HCT116 (cell line): ENCODE measurements at regions not wholly inside any gene's neighbourhood (a gene's known extent, or its start where the extent isn't known, plus 50 kb on each side); places are given as distances from the start of the nearest gene placed in this dataset.

Experiments
- ATAC-seq: fragments of 200-7000 bp; cut with Tn5 transposase; 2 replicates; pipeline ENCODE4 v1.9.1; 2020; ENCODE audit warnings: mild to moderate bottlenecking, moderate library complexity
- BruUV-seq: library from RNA; stranded (reverse); fragments of 400-500 nt; replicated peaks from 2 replicates; lab custom pipeline; 2021; lab: Mats Ljungman, UMichigan
- CTCF ChIA-PET: fragments of 300-600 bp; sonication (Branson Sonifier 250); formaldehyde crosslinking; loops from one replicate; lab custom pipeline; 2021; ENCODE audit warnings: antibody characterized with exemption; lab: Charles Lee
- POLR2A ChIA-PET: fragments of 300-600, 350-600 bp; sonication (Branson Sonifier 250); formaldehyde crosslinking; loops from one replicate; lab custom pipeline; 2021; ENCODE audit warnings: antibody characterized with exemption; lab: Charles Lee
- RAD21 ChIA-PET, 2 experiments: fragments of 300-600 bp; sonication (Branson Sonifier 250); formaldehyde crosslinking; loops; one replicate each; lab custom pipeline; 2023; ENCODE audit warnings: low total read pairs in 2 of 2; ENCODE audit not compliant: uncharacterized antibody in 2 of 2, unreplicated experiment in 2 of 2, low non-redundant PET in 1 of 2; lab: Charles Lee
- DNase-seq: peaks from one replicate; pipeline ENCODE4 v3.0.0-alpha.2; 2010; ENCODE audit warnings: low read depth, low spot score
- H2AFZ ChIP-seq: fragments of 200-600 bp; shearing (Covaris generic), sonication (generic); 2 replicates; pipeline ENCODE4 v1.6.1; 2017; ENCODE audit warnings: low read depth, mixed run types, mixed read lengths, antibody characterized with exemption, low read length; ENCODE audit not compliant: poor library complexity, severe bottlenecking
- H3K27ac ChIP-seq: 2 replicates; pipeline ENCODE4 v1.5.1; 2012; ENCODE audit warnings: low read depth, low read length
- H3K27me3 ChIP-seq: fragments of 200-600 bp; sonication (generic); 2 replicates; pipeline ENCODE4 v1.6.1; 2016; ENCODE audit warnings: mixed run types, low read length, mixed read lengths; ENCODE audit not compliant: insufficient read depth
- H3K36me3 ChIP-seq, 2 experiments: fragments of 200-500 bp in 1 of 2; fragments of 200-600 bp in 1 of 2; sonication (Bioruptor generic) in 1 of 2; sonication (generic) in 1 of 2; 2 replicates each; pipeline versions ENCODE4 v1.5.1 to v1.6.1; 2014 to 2016; ENCODE audit warnings: low read length in 2 of 2, inconsistent platforms in 1 of 2, mixed read lengths in 1 of 2, mixed run types in 1 of 2; ENCODE audit not compliant: insufficient read depth in 2 of 2, control insufficient read depth in 1 of 2
- H3K4me1 ChIP-seq, 2 experiments: fragments of 200-600 bp in 1 of 2; sonication (generic) in 1 of 2; 2 replicates each; pipeline versions ENCODE4 v1.5.1 to v1.6.1; 2012 to 2017; ENCODE audit warnings: low read length in 2 of 2, inconsistent platforms in 1 of 2, mild to moderate bottlenecking in 1 of 2, mixed read lengths in 1 of 2, mixed run types in 1 of 2, moderate library complexity in 1 of 2; ENCODE audit not compliant: insufficient read depth in 2 of 2, control insufficient read depth in 1 of 2
- H3K4me2 ChIP-seq: fragments of 200-600 bp; sonication (generic); 2 replicates; pipeline ENCODE4 v1.6.1; 2017; ENCODE audit warnings: mixed run types, low read length, mixed read lengths
- H3K4me3 ChIP-seq, 2 experiments: fragments of 200-600 bp in 1 of 2; sonication (generic) in 1 of 2; replicated peaks in 1 of 2; 2 replicates each; pipeline ENCODE4 v1.5.1; 2011 to 2016; ENCODE audit warnings: low read length in 2 of 2, control low read depth in 1 of 2, low read depth in 1 of 2, mild to moderate bottlenecking in 1 of 2, mixed read lengths in 1 of 2, mixed run types in 1 of 2
- H3K79me2 ChIP-seq: fragments of 200-600 bp; sonication (generic); 2 replicates; pipeline ENCODE4 v1.6.1; 2017; ENCODE audit warnings: mild to moderate bottlenecking, mixed run types, low read length, moderate library complexity, mixed read lengths; ENCODE audit not compliant: insufficient read depth
- H3K9ac ChIP-seq: fragments of 200-600 bp; sonication (generic); 2 replicates; pipeline ENCODE4 v1.6.1; 2016; ENCODE audit warnings: low read length, mixed read lengths
- H3K9me2 ChIP-seq: fragments of 200-600 bp; sonication (generic), shearing (Covaris generic); 2 replicates; pipeline ENCODE4 v1.6.1; 2017; ENCODE audit warnings: mixed run types, mild to moderate bottlenecking, moderate library complexity; ENCODE audit not compliant: insufficient read depth
- H3K9me3 ChIP-seq, 2 experiments: fragments of 200-500 bp in 1 of 2; fragments of 200-600 bp in 1 of 2; sonication (Bioruptor generic) in 1 of 2; sonication (generic) in 1 of 2; 2 replicates each; pipeline ENCODE4 v1.6.1; 2014 to 2017; ENCODE audit warnings: low read length in 2 of 2, mixed read lengths in 2 of 2, inconsistent platforms in 1 of 2, low read depth in 1 of 2, mild to moderate bottlenecking in 1 of 2, mixed run types in 1 of 2, moderate library complexity in 1 of 2; ENCODE audit not compliant: control insufficient read depth in 1 of 2, insufficient read depth in 1 of 2
- H4K20me1 ChIP-seq: fragments of 200-600 bp; sonication (generic), shearing (Covaris generic); 2 replicates; pipeline ENCODE4 v1.6.1; 2017; ENCODE audit warnings: mixed run types, mild to moderate bottlenecking, moderate library complexity; ENCODE audit not compliant: insufficient read depth
- CBX3 ChIP-seq: IDR thresholded peaks from 2 replicates; pipeline ENCODE4 v1.6.1; 2012; ENCODE audit warnings: low read depth
- JUND ChIP-seq: IDR thresholded peaks from 2 replicates; pipeline ENCODE4 v1.6.1; 2012
- POLR2A ChIP-seq: IDR thresholded peaks from 2 replicates; pipeline ENCODE4 v1.7.0; 2011; ENCODE audit warnings: borderline replicate concordance; ENCODE audit not compliant: insufficient read depth, insufficient read length; ENCODE audit errors: extremely low read depth
- POLR2AphosphoS5 ChIP-seq: IDR thresholded peaks from 2 replicates; pipeline ENCODE4 v1.6.1; 2011; ENCODE audit warnings: mild to moderate bottlenecking, low read depth, low read length, moderate library complexity
- REST ChIP-seq: IDR thresholded peaks from 2 replicates; pipeline ENCODE4 v1.6.1; 2012; ENCODE audit warnings: low read depth
- SIN3A ChIP-seq: IDR thresholded peaks from 2 replicates; pipeline ENCODE4 v1.6.1; 2012; ENCODE audit warnings: low read depth
- YY1 ChIP-seq: IDR thresholded peaks from 2 replicates; pipeline ENCODE4 v1.6.1; 2011; ENCODE audit warnings: low read length, low read depth, moderate library complexity, mild to moderate bottlenecking; ENCODE audit not compliant: insufficient replicate concordance; ENCODE audit errors: extremely low read depth
- ZBTB33 ChIP-seq: IDR thresholded peaks from 2 replicates; pipeline ENCODE4 v1.6.1; 2011; ENCODE audit warnings: mild to moderate bottlenecking, low read length, moderate library complexity; ENCODE audit not compliant: insufficient replicate concordance; ENCODE audit errors: extremely low read depth
- ZFX ChIP-seq: fragments of 450-650 bp; IDR thresholded peaks from 2 replicates; pipeline ENCODE4 v1.6.1; 2017
- ZNF274 ChIP-seq: fragments of 200-500 bp; sonication (Bioruptor generic); IDR thresholded peaks from 2 replicates; pipeline ENCODE4 v1.6.1; 2014; ENCODE audit warnings: mild to moderate bottlenecking, low read depth, low read length, inconsistent platforms
- intact Hi-C: fragments of 100-400 bp; cut with micrococcal nuclease; formaldehyde crosslinking; loops from 2 replicates; pipeline ENCODE4 v1.10.0; 2022
- TF ChIP-seq, protein P1 (sequence below): IDR thresholded peaks from 2 replicates; pipeline ENCODE4 v1.6.1; 2012

GRCh38 chr2:236715077-236715476 lies 145.5 kb downstream of the ACKR3 start:
- H4K20me1 ChIP-seq = no peaks in the 10 kb centered on the region
- ChIA-PET CTCF (no interaction called here), POLR2A (no interaction called here)
- no peak overlapping the region for H2AFZ ChIP-seq
- ATAC-seq = no peak
- no peak for DNase-seq
- no peaks in the 10 kb centered on the region for H3K9me3 ChIP-seq
- BruUV-seq = no TSS peak
- no peaks in the 10 kb centered on the region for H3K4me1 ChIP-seq
- intact Hi-C loops = no loop called here
- H3K4me3 ChIP-seq = no peak overlapping the region
- no peak for TF ChIP-seq CBX3
- TF ChIP-seq POLR2A = no peak
- no peak for TF ChIP-seq ZNF274
- no peak for TF ChIP-seq YY1
- no peak for TF ChIP-seq SIN3A
- no peak for TF ChIP-seq POLR2AphosphoS5
- no peak for TF ChIP-seq JUND
- TF ChIP-seq ZBTB33 = no peak
- no peak for TF ChIP-seq REST
- TF ChIP-seq, protein P1, sequence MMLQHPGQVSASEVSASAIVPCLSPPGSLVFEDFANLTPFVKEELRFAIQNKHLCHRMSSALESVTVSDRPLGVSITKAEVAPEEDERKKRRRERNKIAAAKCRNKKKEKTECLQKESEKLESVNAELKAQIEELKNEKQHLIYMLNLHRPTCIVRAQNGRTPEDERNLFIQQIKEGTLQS = no peak
- no peak for TF ChIP-seq ZFX
- TF ChIP-seq, all 23 proteins: peak for 0
- no peaks in the 10 kb centered on the region for H3K9me2 ChIP-seq
- no peak overlapping the region for H3K9ac ChIP-seq
- no peak overlapping the region for H3K27ac ChIP-seq
- H3K79me2 ChIP-seq = no peaks in the 10 kb centered on the region
- no peak overlapping the region for H3K4me2 ChIP-seq
- H3K36me3 ChIP-seq = no peaks in the 10 kb centered on the region
- RAD21 ChIA-PET = no interaction called here
- H3K27me3 ChIP-seq = peaks cover 18% of the 10 kb centered on the region
